Vagina (tissue), 2 donors: ENCODE measurements at regions not wholly inside any gene's neighbourhood (a gene's known extent, or its start where the extent isn't known, plus 50 kb on each side); places are given as distances from the start of the nearest gene placed in this dataset.
"Not testable (repeated sequence)": the region's sequence is repeated elsewhere in the genome, so short reads cannot be mapped to it uniquely, and the experiment has no call there.

Experiments
- CTCF ChIP-seq, 3 experiments: fragments of 450-650 bp in 2 of 3; fragments of 200-600 bp in 1 of 3; sonication (generic) in 1 of 3; IDR thresholded peaks; one replicate each; pipeline ENCODE4 v1.5.1; 2017 to 2019; ENCODE audit warnings: antibody characterized with exemption in 3 of 3, mild to moderate bottlenecking in 2 of 3, moderate library complexity in 2 of 3
- POLR2A ChIP-seq, 2 donors: fragments of 450-650 bp; IDR thresholded peaks; one replicate each; pipeline ENCODE4 v1.6.1; 2017; ENCODE audit warnings: antibody characterized with exemption in 2 of 2, mild to moderate bottlenecking in 2 of 2, moderate library complexity in 2 of 2
- POLR2AphosphoS5 ChIP-seq, 2 donors: sonication (generic); formaldehyde crosslinking; IDR thresholded peaks; one replicate each; pipeline ENCODE4 v1.9.0; 2017; ENCODE audit warnings: antibody characterized with exemption in 2 of 2, mild to moderate bottlenecking in 2 of 2, low read depth in 1 of 2; ENCODE audit not compliant: insufficient read depth in 1 of 2

GRCh38 chr9:74197771-74198170 lies 299.4 kb upstream of the RORB start:
- TF ChIP-seq POLR2AphosphoS5 (IDR thresholded peaks at IDR 0.05; ENCODE audit: insufficient read depth in 1 of 2, low read depth in 1 of 2); CTCF (IDR thresholded peaks at IDR 0.05); POLR2A (IDR thresholded peaks at IDR 0.05): not testable (repeated sequence)
